Testis (tissue), 2 donors: ENCODE measurements at regions not wholly inside any gene's neighbourhood (a gene's known extent, or its start where the extent isn't known, plus 50 kb on each side); places are given as distances from the start of the nearest gene placed in this dataset.
A peak's percentile ranks its signal among the peaks of the same experiment; 100 is the strongest.

Source experiments
- DNase-seq: peaks from one replicate; pipeline ENCODE4 v3.0.0-alpha.2; 2019
- H3K27ac ChIP-seq, 2 donors: fragments of 200-600 bp; sonication (generic); one replicate each; pipeline ENCODE4 v1.5.1; 2019
- H3K27me3 ChIP-seq: fragments of 200-600 bp; sonication (generic); one replicate; pipeline ENCODE4 v1.5.1; 2019
- H3K36me3 ChIP-seq: fragments of 200-600 bp; sonication (generic); one replicate; pipeline ENCODE4 v1.5.1; 2017; ENCODE audit warnings: low read depth; ENCODE audit errors: missing control alignments
- H3K4me1 ChIP-seq: fragments of 200-600 bp; sonication (generic); one replicate; pipeline ENCODE4 v1.5.1; 2019
- H3K4me3 ChIP-seq, 2 donors: fragments of 200-600 bp; sonication (generic); one replicate each; pipeline ENCODE4 v1.5.1; 2017 to 2019
- H3K9me3 ChIP-seq: fragments of 200-600 bp; sonication (generic); one replicate; pipeline ENCODE4 v1.5.1; 2017
- POLR2A ChIP-seq: fragments of 450-650 bp; IDR thresholded peaks from one replicate; pipeline ENCODE4 v1.6.1; 2017; ENCODE audit warnings: antibody characterized with exemption, mild to moderate bottlenecking, moderate library complexity
- WGBS, 2 donors: methylation state at CpG; one replicate each; pipeline ENCODE4 v1.1.5; 2018; 5-methylcytosine and 5-hydroxymethylcytosine counted together
- intact Hi-C: fragments of 100-400 bp; cut with DNase I; formaldehyde crosslinking; loops from one replicate; pipeline ENCODE4 v1.15.1; 2023; ENCODE audit warnings: low total_unique reads
- TF ChIP-seq, protein P1 (sequence below), 3 experiments: fragments of 450-650 bp in 2 of 3; fragments of 200-600 bp in 1 of 3; sonication (generic) in 1 of 3; IDR thresholded peaks; one replicate each; pipeline ENCODE4 v1.5.1; 2016 to 2019; ENCODE audit warnings: antibody characterized with exemption in 3 of 3, mild to moderate bottlenecking in 2 of 3, moderate library complexity in 1 of 3

DNA sequence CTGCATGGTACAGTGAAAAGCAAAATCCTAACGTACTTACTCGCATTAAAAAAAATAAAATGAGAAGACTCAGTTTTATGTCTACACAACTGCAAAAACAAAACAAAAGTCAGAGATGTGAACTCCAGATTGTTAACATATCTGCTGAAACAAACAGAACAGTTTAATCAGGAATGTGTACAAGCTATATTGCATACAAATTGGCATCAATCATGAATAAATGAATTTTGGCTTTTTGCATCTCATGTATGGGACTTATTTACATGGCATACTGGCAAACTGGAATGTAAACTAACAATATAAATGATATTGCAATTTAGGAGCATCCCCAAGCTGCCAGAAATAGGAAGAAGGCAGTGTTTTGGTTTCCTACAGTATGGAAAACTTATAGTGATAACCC is 79.6 kb upstream of the NSMCE3 start:
- no peak overlapping the region for H3K27ac ChIP-seq
- H3K36me3 ChIP-seq: no peaks in the 10 kb centered on the region
- H3K27me3 ChIP-seq: no peaks in the 10 kb centered on the region
- intact Hi-C loops: no loop called here
- no peaks in the 10 kb centered on the region for H3K9me3 ChIP-seq
- TF ChIP-seq, protein P1, sequence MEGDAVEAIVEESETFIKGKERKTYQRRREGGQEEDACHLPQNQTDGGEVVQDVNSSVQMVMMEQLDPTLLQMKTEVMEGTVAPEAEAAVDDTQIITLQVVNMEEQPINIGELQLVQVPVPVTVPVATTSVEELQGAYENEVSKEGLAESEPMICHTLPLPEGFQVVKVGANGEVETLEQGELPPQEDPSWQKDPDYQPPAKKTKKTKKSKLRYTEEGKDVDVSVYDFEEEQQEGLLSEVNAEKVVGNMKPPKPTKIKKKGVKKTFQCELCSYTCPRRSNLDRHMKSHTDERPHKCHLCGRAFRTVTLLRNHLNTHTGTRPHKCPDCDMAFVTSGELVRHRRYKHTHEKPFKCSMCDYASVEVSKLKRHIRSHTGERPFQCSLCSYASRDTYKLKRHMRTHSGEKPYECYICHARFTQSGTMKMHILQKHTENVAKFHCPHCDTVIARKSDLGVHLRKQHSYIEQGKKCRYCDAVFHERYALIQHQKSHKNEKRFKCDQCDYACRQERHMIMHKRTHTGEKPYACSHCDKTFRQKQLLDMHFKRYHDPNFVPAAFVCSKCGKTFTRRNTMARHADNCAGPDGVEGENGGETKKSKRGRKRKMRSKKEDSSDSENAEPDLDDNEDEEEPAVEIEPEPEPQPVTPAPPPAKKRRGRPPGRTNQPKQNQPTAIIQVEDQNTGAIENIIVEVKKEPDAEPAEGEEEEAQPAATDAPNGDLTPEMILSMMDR (IDR thresholded peaks at IDR 0.05): no peak
- no peak for TF ChIP-seq POLR2A
- no peak overlapping the region for H3K4me3 ChIP-seq
- DNase-seq: no peak
- WGBS, 2 donors: 75 to 82% methylated on average over 2 of the region's 2 CpGs
- no peaks in the 10 kb centered on the region for H3K4me1 ChIP-seq

DNA sequence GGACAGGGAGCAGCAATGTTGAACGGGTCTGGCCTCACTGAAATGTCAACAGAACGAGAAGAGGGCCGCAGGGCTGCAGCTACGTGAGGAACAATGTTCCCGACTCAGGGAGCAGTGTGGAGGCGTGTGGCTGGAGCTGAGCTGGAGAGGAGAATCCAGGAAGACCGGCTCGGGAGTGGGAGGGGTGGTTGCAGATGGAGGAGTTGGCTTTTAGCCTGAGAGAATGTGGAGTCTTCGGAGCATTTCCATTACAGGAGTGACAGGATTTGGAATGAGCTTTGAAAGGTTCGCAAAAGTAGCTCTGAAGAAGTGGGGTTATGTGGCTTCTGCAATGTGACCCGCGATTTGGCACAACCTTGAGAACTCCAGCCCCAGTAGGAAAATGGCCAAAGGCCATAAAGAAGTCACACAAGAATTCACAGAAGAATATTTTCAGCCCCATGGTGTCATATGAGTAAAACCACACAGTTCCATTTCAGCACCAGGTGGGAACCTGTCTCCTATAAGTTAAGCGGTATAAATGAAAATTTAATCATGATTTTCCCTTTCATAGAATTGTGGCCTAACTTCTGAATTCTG is 78.8 kb upstream of the NSMCE3 start:
- peak; percentile 55 for DNase-seq
- intact Hi-C loops: no loop called here
- Histone ChIP-seq H3K27ac (no peak overlapping the region), H3K36me3 (no peaks in the 10 kb centered on the region), H3K4me3 (no peak overlapping the region), H3K9me3 (no peaks in the 10 kb centered on the region), H3K4me1 (no peaks in the 10 kb centered on the region), H3K27me3 (no peaks in the 10 kb centered on the region)
- 36 to 42% methylated on average over 13 of the region's 13 CpGs for WGBS, 2 donors
- TF ChIP-seq POLR2A: no peak
- TF ChIP-seq, protein P1 (IDR thresholded peaks at IDR 0.05): no peak

DNA sequence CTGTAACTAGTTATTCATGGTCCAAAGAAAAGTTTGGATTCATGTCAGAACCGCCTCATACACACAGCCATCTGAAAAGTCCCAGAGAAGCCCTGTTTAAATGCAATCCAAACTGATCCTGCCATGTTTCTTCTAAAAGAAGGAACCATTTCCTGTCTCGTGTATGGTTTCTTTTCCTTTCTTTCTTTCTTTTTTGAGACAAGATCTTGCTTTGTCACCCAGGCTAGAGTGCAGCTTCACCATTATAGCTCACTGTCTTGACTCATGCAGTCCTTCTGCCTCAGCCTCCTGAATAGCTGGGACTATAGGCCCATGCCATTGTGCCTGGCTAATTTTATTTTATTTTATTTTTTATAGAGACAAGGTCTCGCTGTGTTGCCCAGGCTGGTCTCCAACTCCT is 77.4 kb upstream of the NSMCE3 start:
- no peaks in the 10 kb centered on the region for H3K36me3 ChIP-seq
- H3K27me3 ChIP-seq: no peaks in the 10 kb centered on the region
- TF ChIP-seq POLR2A: no peak
- TF ChIP-seq, protein P1 (IDR thresholded peaks at IDR 0.05): no peak
- H3K4me3 ChIP-seq: no peak overlapping the region
- no peaks in the 10 kb centered on the region for H3K9me3 ChIP-seq
- intact Hi-C loops: no loop called here
- H3K27ac ChIP-seq: no peak overlapping the region
- no peaks in the 10 kb centered on the region for H3K4me1 ChIP-seq
- DNase-seq: no peak
- 84 to 89% methylated on average over 3 of the region's 3 CpGs for WGBS, 2 donors

DNA sequence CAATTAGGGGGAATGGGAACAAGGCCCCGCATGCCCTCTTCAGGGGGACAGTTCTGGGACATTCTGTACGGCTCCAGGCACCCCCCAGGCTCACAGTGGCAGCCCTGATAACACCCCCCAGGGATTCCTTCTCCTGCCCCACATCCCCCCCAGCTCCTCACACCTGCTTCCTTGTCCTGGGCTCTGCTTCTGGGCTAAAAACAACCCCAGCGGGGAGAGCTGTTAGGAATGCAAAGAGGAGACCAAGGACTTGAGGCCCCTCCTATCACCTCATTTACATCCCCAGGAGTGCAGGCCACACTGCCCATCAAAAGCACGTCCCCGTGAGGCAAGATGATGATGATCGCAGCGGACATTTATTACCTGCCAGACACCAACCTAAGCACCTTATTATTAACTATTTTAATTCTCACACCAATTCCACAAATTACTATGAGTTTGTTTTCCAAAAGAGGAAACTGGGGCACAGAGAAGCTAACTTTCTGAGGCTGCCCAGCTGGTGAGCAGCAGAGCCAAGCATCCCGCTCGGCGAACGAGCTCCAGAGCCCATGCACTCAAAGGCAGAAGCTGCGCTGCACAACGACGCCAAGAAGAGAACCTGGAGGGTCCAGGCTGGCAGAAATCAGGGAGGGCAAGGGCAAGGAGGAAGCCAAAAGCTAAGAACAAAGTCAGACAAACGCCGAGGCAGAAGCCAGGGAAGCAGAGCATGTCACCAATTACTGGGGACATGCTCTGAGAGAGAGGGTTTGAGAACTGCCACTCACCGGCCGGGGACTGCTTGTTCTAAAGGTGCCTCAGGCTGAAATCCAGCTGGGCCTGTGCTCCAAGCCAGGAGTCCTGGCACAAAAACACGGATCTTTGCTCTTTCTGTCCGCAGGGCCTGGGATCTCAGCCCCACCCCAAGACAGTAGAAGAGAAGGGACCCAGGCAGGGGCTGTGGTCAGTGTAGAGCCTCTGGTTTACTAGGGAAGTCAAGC is 76.2 kb upstream of the NSMCE3 start:
- Histone ChIP-seq H3K27me3 (no peaks in the 10 kb centered on the region), H3K9me3 (no peaks in the 10 kb centered on the region), H3K36me3 (no peaks in the 10 kb centered on the region), H3K4me1 (no peaks in the 10 kb centered on the region), H3K27ac (no peak overlapping the region), H3K4me3 (no peak overlapping the region)
- TF ChIP-seq, protein P1 (IDR thresholded peaks at IDR 0.05): no peak
- no peak for TF ChIP-seq POLR2A
- 86 to 88% methylated on average over 19 to 20 of the region's 20 CpGs for WGBS, 2 donors
- DNase-seq: no peak
- intact Hi-C loops: no loop called here
